Neural cell (in vitro differentiated cells): ENCODE measurements at regions not wholly inside any gene's neighbourhood (a gene's known extent, or its start where the extent isn't known, plus 50 kb on each side); places are given as distances from the start of the nearest gene placed in this dataset.

Source experiments
- MXI1 ChIP-seq: fragments of 450-650 bp; conservative IDR thresholded peaks from 2 replicates; pipeline ENCODE4 v1.6.1; 2014; ENCODE audit warnings: antibody characterized with exemption, mild to moderate bottlenecking; ENCODE audit not compliant: poor library complexity, severe bottlenecking
- POLR2AphosphoS5 ChIP-seq: IDR thresholded peaks from 2 replicates; pipeline ENCODE4 v1.6.1; 2012
- TF ChIP-seq, protein P1 (sequence below): fragments of 450-650 bp; IDR thresholded peaks from 2 replicates; pipeline ENCODE4 v1.5.1; 2014; ENCODE audit warnings: antibody characterized with exemption, mild to moderate bottlenecking, moderate library complexity; ENCODE audit not compliant: poor library complexity, severe bottlenecking
- TF ChIP-seq, protein P2 (sequence below): IDR thresholded peaks from 2 replicates; pipeline ENCODE4 v1.6.1; 2012; ENCODE audit warnings: borderline replicate concordance

DNA sequence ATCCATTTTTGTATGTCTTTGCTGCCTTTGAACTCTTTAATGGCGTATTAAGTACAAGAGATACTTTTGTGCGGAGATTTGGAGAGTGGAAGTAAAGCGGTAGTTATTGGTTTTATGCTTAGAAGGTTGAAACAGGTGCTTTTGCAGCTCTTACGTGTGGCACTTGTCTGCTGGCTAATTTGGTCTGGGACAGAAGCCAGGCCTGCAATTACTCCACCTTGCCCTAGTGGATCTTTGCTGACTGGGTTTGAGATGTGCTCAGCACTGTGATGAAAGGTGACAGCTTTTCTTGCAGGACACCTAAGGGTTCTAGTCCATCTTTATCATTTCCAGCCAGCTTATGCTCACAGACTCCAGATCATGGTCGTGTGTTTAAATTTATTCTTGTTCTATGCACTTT is 252.5 kb downstream of the RPL10L start:
- TF ChIP-seq, protein P1, sequence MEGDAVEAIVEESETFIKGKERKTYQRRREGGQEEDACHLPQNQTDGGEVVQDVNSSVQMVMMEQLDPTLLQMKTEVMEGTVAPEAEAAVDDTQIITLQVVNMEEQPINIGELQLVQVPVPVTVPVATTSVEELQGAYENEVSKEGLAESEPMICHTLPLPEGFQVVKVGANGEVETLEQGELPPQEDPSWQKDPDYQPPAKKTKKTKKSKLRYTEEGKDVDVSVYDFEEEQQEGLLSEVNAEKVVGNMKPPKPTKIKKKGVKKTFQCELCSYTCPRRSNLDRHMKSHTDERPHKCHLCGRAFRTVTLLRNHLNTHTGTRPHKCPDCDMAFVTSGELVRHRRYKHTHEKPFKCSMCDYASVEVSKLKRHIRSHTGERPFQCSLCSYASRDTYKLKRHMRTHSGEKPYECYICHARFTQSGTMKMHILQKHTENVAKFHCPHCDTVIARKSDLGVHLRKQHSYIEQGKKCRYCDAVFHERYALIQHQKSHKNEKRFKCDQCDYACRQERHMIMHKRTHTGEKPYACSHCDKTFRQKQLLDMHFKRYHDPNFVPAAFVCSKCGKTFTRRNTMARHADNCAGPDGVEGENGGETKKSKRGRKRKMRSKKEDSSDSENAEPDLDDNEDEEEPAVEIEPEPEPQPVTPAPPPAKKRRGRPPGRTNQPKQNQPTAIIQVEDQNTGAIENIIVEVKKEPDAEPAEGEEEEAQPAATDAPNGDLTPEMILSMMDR = no peak
- no peak for TF ChIP-seq POLR2AphosphoS5
- TF ChIP-seq, protein P2, sequence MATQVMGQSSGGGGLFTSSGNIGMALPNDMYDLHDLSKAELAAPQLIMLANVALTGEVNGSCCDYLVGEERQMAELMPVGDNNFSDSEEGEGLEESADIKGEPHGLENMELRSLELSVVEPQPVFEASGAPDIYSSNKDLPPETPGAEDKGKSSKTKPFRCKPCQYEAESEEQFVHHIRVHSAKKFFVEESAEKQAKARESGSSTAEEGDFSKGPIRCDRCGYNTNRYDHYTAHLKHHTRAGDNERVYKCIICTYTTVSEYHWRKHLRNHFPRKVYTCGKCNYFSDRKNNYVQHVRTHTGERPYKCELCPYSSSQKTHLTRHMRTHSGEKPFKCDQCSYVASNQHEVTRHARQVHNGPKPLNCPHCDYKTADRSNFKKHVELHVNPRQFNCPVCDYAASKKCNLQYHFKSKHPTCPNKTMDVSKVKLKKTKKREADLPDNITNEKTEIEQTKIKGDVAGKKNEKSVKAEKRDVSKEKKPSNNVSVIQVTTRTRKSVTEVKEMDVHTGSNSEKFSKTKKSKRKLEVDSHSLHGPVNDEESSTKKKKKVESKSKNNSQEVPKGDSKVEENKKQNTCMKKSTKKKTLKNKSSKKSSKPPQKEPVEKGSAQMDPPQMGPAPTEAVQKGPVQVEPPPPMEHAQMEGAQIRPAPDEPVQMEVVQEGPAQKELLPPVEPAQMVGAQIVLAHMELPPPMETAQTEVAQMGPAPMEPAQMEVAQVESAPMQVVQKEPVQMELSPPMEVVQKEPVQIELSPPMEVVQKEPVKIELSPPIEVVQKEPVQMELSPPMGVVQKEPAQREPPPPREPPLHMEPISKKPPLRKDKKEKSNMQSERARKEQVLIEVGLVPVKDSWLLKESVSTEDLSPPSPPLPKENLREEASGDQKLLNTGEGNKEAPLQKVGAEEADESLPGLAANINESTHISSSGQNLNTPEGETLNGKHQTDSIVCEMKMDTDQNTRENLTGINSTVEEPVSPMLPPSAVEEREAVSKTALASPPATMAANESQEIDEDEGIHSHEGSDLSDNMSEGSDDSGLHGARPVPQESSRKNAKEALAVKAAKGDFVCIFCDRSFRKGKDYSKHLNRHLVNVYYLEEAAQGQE = no peak
- TF ChIP-seq MXI1 = no peak
